Activated CD8-positive, alpha-beta memory T cell treated with anti-CD3 and anti-CD28 coated beads, Interleukin-2, amount 50 U/mL, for 48 hours (primary cell): ENCODE measurements at regions not wholly inside any gene's neighbourhood (a gene's known extent, or its start where the extent isn't known, plus 50 kb on each side); places are given as distances from the start of the nearest gene placed in this dataset.

ENCODE experiments used
- DNase-seq: peaks from one replicate; pipeline ENCODE4 v3.0.0-alpha.2; 2020

DNA sequence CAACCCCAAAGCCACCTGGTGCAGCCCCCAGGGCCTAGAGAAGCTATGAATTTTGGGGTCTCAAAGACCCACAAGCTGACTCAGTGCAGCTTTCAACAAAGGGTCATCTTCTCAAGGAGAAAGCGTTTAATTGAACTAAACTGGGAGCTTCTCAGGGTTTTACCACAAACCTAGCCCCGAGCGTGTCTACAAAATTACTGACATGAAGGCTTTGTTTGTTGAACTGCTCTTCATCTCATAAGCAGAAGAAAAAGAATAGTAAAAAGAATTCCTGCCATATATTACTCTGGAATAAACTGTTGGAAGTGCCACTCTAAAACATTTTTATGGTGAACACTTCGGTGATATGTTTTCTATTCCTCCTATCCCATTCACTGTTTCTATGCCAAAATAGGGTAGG lies 50.8 kb upstream of the INCENP start:
- no peak for DNase-seq

DNA sequence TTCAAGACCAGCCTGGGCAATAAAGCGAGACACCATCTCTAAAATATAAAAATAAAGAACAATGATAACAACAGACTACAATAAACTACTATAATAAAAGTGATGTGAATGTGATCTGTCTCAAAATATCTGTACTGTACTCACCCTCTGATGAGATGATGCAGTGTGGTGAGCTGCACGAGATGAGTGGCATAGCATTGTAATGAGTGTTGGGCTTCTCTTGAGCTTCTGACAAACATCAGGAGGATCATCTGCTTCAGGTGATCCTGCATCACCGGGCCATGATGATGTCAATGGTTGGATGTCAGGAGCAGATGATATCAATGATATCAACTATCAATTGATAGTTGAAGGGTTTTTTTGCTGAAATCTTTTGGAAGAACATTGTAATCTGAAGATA lies 52.4 kb upstream of the INCENP start:
- no peak for DNase-seq

DNA sequence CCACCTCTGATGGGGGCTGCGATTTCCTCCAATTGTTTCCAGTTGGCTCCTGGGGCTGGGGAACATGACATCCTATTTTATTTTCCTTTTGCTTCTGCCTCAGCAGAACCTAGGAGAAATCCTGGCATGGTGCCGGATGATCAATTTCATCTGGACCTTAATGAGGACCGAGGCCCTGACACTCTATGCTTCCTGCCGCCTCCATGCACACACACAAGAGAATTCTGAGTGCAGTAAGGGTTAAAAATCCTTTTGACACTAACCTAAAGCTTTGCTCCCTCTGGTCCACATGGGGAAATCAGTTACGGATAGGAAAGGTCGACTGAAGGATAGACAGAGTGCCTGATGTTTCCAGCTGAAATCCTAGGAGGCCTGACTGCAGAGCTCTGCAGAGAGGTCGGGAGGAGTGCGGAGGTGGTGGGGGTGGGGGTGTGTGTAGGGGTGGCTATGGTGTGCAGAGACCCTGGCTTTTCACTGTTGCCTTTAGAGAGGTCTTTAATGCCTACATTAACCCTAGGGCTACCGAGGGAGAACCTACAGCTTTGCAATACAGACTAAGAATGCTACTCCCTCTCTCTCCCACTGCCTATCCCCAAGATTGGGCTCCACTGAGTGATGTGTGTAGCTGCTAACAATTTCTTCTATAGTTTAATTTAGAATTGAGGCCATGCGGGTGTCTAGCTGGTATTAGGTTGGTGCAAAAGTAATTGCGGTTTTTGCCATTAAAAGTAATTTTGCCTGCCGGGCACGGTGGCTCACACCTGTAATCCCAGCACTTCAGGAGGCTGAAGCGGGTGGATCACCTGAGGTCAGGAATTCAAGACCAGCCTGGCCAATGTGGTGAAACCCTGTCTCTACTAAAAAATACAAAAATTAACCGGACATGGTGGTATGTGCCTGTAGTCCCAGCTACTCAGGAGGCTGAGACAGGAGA lies 53.6 kb upstream of the INCENP start:
- DNase-seq, result no peak

GRCh38 chr11:62069374-62069773 lies 54.4 kb upstream of the INCENP start:
- DNase-seq, result no peak

- DNase-seq, result no peak
Measured at GRCh38 chr11:62068730-62069129, 55.1 kb upstream of the INCENP start.

- no peak for DNase-seq
Measured at GRCh38 chr11:62067741-62068140, 56.1 kb upstream of the INCENP start.

GRCh38 chr11:62064221-62064620 lies 59.6 kb upstream of the INCENP start:
- DNase-seq, result no peak

GRCh38 chr11:62062223-62062861 lies 61.5 kb upstream of the INCENP start:
- no peak for DNase-seq

GRCh38 chr11:62061356-62062222 lies 62.2 kb upstream of the INCENP start:
- no peak for DNase-seq

DNA sequence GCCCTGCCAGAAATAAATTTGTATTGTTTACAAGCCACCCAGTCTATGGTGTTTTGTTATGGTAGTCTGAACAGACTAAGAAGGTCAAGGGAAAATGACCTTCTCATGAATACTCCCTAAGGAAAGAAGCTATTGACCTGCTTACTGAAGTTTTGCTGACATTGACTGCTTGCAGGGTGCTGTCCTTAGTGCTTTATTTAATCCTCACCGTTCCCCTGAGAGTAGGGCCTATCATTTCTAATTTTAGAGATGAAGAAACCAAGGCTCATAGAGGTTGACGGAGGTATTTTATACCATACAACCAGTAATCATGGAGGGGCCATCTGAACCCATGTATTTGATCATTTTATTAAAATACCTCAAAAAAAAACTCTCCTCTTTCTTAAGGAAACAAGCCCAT lies 66.7 kb upstream of the INCENP start:
- DNase-seq, result no peak

- no peak for DNase-seq
Measured at GRCh38 chr11:62055970-62056369, 67.8 kb upstream of the INCENP start.

- DNase-seq, result no peak
Measured at GRCh38 chr11:62054484-62055121, 69.2 kb upstream of the INCENP start.

DNA sequence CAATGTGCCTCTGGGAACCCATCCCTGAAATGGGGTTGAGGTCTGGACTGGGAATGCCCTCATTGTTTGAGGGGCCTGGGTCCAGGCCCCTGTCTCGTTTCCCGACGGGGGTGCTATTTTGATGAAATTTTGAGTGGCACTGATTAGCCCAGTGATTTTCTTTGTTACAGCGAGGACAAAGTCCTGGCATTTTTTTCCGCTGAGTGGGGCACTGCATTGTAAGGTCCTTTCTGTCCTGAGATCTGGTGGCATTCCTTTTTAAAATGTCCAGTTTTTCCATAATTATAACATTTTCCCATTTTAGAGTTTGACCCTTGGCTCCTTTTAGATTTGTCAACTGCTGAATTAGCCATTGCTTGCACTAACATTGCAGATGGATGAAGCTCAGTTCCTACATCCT lies 69.7 kb upstream of the INCENP start:
- DNase-seq, result no peak

- no peak for DNase-seq
Measured at GRCh38 chr11:62050716-62051115, 73.1 kb upstream of the INCENP start.

- DNase-seq, result no peak
Measured at GRCh38 chr11:62048100-62048499, 75.7 kb upstream of the INCENP start.

- no peak for DNase-seq
Measured at GRCh38 chr11:62046568-62047100, 77.2 kb upstream of the INCENP start.

DNA sequence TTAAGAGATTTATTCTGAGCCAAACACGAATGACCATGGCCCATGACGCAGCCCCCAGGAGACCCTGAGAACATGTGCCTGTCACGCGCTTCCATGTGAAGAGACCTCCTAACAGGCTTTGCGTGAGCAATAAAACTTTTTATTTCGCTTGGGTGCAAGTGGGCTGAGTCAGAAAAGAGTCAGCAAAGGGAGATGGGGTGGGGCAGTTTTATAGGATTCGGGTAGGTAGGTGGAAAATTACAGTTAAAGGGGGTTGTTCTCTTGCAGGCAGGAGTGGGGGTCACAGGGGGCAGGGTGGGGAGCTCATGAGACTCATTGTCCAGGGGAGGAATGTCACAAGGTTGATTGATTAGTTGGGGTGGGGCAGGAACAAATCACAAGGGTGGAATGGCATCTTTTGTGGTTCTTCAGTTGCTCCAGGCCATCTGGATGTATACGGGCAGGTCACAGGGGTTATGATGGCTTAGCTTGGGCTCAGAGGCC lies 77.2 kb upstream of the FTH1 start:
- no peak for DNase-seq

- DNase-seq, result no peak
Measured at GRCh38 chr11:62035293-62035692, 67.9 kb upstream of the FTH1 start.

GRCh38 chr11:62034036-62034338 lies 66.6 kb upstream of the FTH1 start:
- no peak for DNase-seq

- no peak for DNase-seq
Measured at GRCh38 chr11:62033191-62034035, 66.0 kb upstream of the FTH1 start.

- no peak for DNase-seq
Measured at GRCh38 chr11:62030071-62030684, 62.7 kb upstream of the FTH1 start.
